ENCODE measurements at regions not wholly inside any gene's neighbourhood (a gene's known extent, or its start where the extent isn't known, plus 50 kb on each side); places are given as distances from the start of the nearest gene placed in this dataset.

GRCh38 chr3:43195115-43195498, 89.2 kb upstream of the POMGNT2 start:
- Histone ChIP-seq H3K27me3 (ENCODE audit: control insufficient read depth, insufficient read depth, low read length) (no peaks in the 10 kb centered on the region), H3K23ac (ENCODE audit: low read depth, low read length) (no peak overlapping the region), H3K14ac (replicated peaks; ENCODE audit: low read depth, low read length) (no peak overlapping the region; the same call in 1 of the 2 replicates), H3K4me3 (ENCODE audit: insufficient read depth, low read depth, low read length) (no peak overlapping the region), H3K9me1 (ENCODE audit: insufficient read depth, low read length) (peaks cover 22% of the 10 kb centered on the region), H3K36me3 (ENCODE audit: control insufficient read depth, insufficient read depth, low read length) (no peaks in the 10 kb centered on the region), H2AK9ac (replicated peaks; ENCODE audit: low read depth, low read length, poor library complexity) (no peak overlapping the region), H2AFZ (replicated peaks; ENCODE audit: low read length, poor library complexity) (peak overlapping the region; percentile 26), H4K20me1 (ENCODE audit: insufficient read depth, low read length) (no peaks in the 10 kb centered on the region), H3K56ac (ENCODE audit: extremely low read depth, insufficient read depth, low read length) (no peak overlapping the region), H2BK15ac (ENCODE audit: low read depth, low read length) (peak overlapping the region; percentile 86; the same call in 2 of the 3 replicates), H2BK120ac (ENCODE audit: low read depth, low read length) (peak overlapping the region; percentile 98), H3K9me3 (ENCODE audit: control insufficient read depth, insufficient read depth, low read length) (peaks cover 5% of the 10 kb centered on the region; the same call in 1 of the 2 replicates), H2BK5ac (ENCODE audit: low read depth, low read length, poor library complexity, severe bottlenecking) (peak overlapping the region; percentile 4), H4K8ac (ENCODE audit: low read depth in 2 of 2, low read length in 2 of 2) (peak overlapping the region in 1 of 2 experiments; percentile 41; a peak in 1 of 4 replicates), H3K4ac (ENCODE audit: low read depth, low read length) (peak overlapping the region; percentile 34; the same call in 1 of the 2 replicates), H2AK5ac (ENCODE audit: low read depth, low read length) (0 out of 2 replicates have a peak overlapping the region, but pooled peaks have one; percentile 84), H3K4me2 (ENCODE audit: low read depth, low read length) (no peak overlapping the region), H2BK20ac (ENCODE audit: low read depth, low read length) (peak overlapping the region; percentile 96; the same call in 1 of the 2 replicates), H3K4me1 (ENCODE audit: control insufficient read depth, insufficient read depth, low read length) (peaks cover 18% of the 10 kb centered on the region), H3K18ac (ENCODE audit: low read depth, low read length) (no peak overlapping the region), H4K5ac (ENCODE audit: low read depth, low read length) (no peak overlapping the region), H3K9ac (ENCODE audit: low read depth, low read length) (no peak overlapping the region), H4K91ac (ENCODE audit: insufficient read depth, low read depth, low read length) (peak overlapping the region; percentile 83; the same call in 1 of the 2 replicates), H3K79me1 (ENCODE audit: low read depth in 1 of 2, low read length in 2 of 2) (peaks cover 0 to 7% of the 10 kb centered on the region in 2 experiments; a peak in 2 of 4 replicates), H3K27ac (ENCODE audit: insufficient read depth, low read length) (no peak overlapping the region)
- ATAC-seq (ENCODE audit: low read depth): no peak
- BruUV-seq (replicated peaks): no TSS peak
- no peak for TF ChIP-seq MAFK (IDR thresholded peaks at IDR 0.05; ENCODE audit: low read depth, low read length)
- no peak for TF ChIP-seq POLR2A (IDR thresholded peaks at IDR 0.05; ENCODE audit: low read depth, low read length)
- TF ChIP-seq CEBPB (IDR thresholded peaks at IDR 0.05; ENCODE audit: low read depth, low read length): no peak
- TF ChIP-seq CTCF (conservative IDR thresholded peaks at IDR 0.05; ENCODE audit: low read depth, low read length): no peak
- no peak for TF ChIP-seq SMC3 (IDR thresholded peaks at IDR 0.05; ENCODE audit: low read depth, low read length)
- TF ChIP-seq MXI1 (IDR thresholded peaks at IDR 0.05; ENCODE audit: borderline replicate concordance, low read depth, low read length): no peak
- TF ChIP-seq RAD21 (IDR thresholded peaks at IDR 0.05; ENCODE audit: low read length): no peak
- no peak for TF ChIP-seq NFE2L2 (IDR thresholded peaks at IDR 0.05; ENCODE audit: low read depth, low read length)
- TF ChIP-seq RFX5 (IDR thresholded peaks at IDR 0.05; ENCODE audit: low read depth, low read length): no peak
- TF ChIP-seq FOS (IDR thresholded peaks at IDR 0.05; ENCODE audit: low read depth, low read length): no peak
- no peak for TF ChIP-seq ELK1 (IDR thresholded peaks at IDR 0.05; ENCODE audit: borderline replicate concordance, low read depth, low read length)
- TF ChIP-seq RCOR1 (IDR thresholded peaks at IDR 0.05; ENCODE audit: insufficient replicate concordance, low read length): no peak
- no peak for TF ChIP-seq MAZ (IDR thresholded peaks at IDR 0.05; ENCODE audit: borderline replicate concordance, low read depth, low read length)
- no peak for TF ChIP-seq CHD1 (IDR thresholded peaks at IDR 0.05; ENCODE audit: low read depth, low read length)
- dilution Hi-C loops (cut with HindIII; ENCODE audit: low sequenced_read_pairs, unreplicated experiment): no loop called here
- ChIA-PET POLR2A (ENCODE audit: unreplicated experiment) (no interaction called here), CTCF (interaction anchor here (0.7 to 1.0 kb wide), 2 partner anchors 9 to 233 kb away, joined by 3 read pairs; no protein-coding TSS in a partner anchor)
- intact Hi-C loops (cut with micrococcal nuclease): no loop called here
- in situ Hi-C loops (cut with MboI; ENCODE audit: low sequenced_read_pairs): no loop called here
- no peak for DNase-seq
- WGBS, 2 experiments (ENCODE audit: extremely low coverage in 2 of 2, insufficient read length in 1 of 2): 80% methylated on average over 2 of the region's 4 CpGs; no CpG with 5 or more reads in 1 of the 2 experiments

Data from IMR-90 (cell line).